DND-41 (cell line): ENCODE measurements at regions not wholly inside any gene's neighbourhood (a gene's known extent, or its start where the extent isn't known, plus 50 kb on each side); places are given as distances from the start of the nearest gene placed in this dataset.

Source experiments
- ATAC-seq: fragments of 200-7000 bp; cut with Tn5 transposase; 3 replicates; pipeline ENCODE4 v1.9.1; 2021; ENCODE audit warnings: low read depth; ENCODE audit not compliant: insufficient read depth
- DNase-seq: peaks from one replicate; pipeline ENCODE4 v3.0.0-alpha.2; 2020
- H2AFZ ChIP-seq: 2 replicates; pipeline ENCODE4 v1.6.0; 2012; ENCODE audit warnings: low read depth, low read length
- H3K27ac ChIP-seq: 2 replicates; pipeline ENCODE4 v1.5.1; 2012; ENCODE audit warnings: low read length, inconsistent platforms
- H3K27me3 ChIP-seq: fragments of 200-600 bp; sonication (generic); 2 replicates; pipeline ENCODE4 v1.6.0; 2012; ENCODE audit warnings: low read length, mild to moderate bottlenecking, inconsistent platforms; ENCODE audit not compliant: insufficient read depth, poor library complexity
- H3K36me3 ChIP-seq: 2 replicates; pipeline ENCODE4 v1.5.1; 2012; ENCODE audit warnings: low read length, inconsistent platforms; ENCODE audit not compliant: insufficient read depth
- H3K4me1 ChIP-seq: 2 replicates; pipeline ENCODE4 v1.5.1; 2012; ENCODE audit warnings: mild to moderate bottlenecking, low read length; ENCODE audit not compliant: insufficient read depth
- H3K4me2 ChIP-seq: 2 replicates; pipeline ENCODE4 v1.6.0; 2012; ENCODE audit warnings: mild to moderate bottlenecking, moderate library complexity, low read length, inconsistent platforms; ENCODE audit not compliant: insufficient read depth
- H3K4me3 ChIP-seq, 2 experiments: fragments of 200-600 bp in 1 of 2; shearing (Covaris generic) in 1 of 2; 2 replicates each; pipeline ENCODE4 v1.5.1; 2012 to 2016; ENCODE audit warnings: inconsistent platforms in 2 of 2, low read length in 2 of 2, mild to moderate bottlenecking in 2 of 2, low read depth in 1 of 2, moderate library complexity in 1 of 2
- H3K79me2 ChIP-seq: 2 replicates; pipeline ENCODE4 v1.6.0; 2012; ENCODE audit warnings: low read length, inconsistent platforms; ENCODE audit not compliant: insufficient read depth
- H3K9ac ChIP-seq: 2 replicates; pipeline ENCODE4 v1.6.0; 2012; ENCODE audit warnings: low read depth, mild to moderate bottlenecking, inconsistent platforms, low read length, moderate library complexity
- H3K9me3 ChIP-seq: 2 replicates; pipeline ENCODE4 v1.5.1; 2012; ENCODE audit warnings: low read length, moderate library complexity, mild to moderate bottlenecking, inconsistent platforms; ENCODE audit not compliant: insufficient read depth, severe bottlenecking
- H4K20me1 ChIP-seq: 2 replicates; pipeline ENCODE4 v1.6.0; 2012; ENCODE audit warnings: low read length; ENCODE audit not compliant: insufficient read depth
- EZH2 ChIP-seq: IDR thresholded peaks from 3 replicates; pipeline ENCODE4 v1.6.1; 2012; ENCODE audit warnings: borderline replicate concordance, low read depth, mild to moderate bottlenecking, moderate library complexity, low read length, inconsistent platforms; ENCODE audit not compliant: severe bottlenecking
- TF ChIP-seq, protein P1 (sequence below): IDR thresholded peaks from 2 replicates; pipeline ENCODE4 v1.5.1; 2012; ENCODE audit warnings: borderline replicate concordance, low read length, moderate library complexity, mild to moderate bottlenecking; ENCODE audit not compliant: poor library complexity, severe bottlenecking; ENCODE audit errors: extremely low read depth

DNA sequence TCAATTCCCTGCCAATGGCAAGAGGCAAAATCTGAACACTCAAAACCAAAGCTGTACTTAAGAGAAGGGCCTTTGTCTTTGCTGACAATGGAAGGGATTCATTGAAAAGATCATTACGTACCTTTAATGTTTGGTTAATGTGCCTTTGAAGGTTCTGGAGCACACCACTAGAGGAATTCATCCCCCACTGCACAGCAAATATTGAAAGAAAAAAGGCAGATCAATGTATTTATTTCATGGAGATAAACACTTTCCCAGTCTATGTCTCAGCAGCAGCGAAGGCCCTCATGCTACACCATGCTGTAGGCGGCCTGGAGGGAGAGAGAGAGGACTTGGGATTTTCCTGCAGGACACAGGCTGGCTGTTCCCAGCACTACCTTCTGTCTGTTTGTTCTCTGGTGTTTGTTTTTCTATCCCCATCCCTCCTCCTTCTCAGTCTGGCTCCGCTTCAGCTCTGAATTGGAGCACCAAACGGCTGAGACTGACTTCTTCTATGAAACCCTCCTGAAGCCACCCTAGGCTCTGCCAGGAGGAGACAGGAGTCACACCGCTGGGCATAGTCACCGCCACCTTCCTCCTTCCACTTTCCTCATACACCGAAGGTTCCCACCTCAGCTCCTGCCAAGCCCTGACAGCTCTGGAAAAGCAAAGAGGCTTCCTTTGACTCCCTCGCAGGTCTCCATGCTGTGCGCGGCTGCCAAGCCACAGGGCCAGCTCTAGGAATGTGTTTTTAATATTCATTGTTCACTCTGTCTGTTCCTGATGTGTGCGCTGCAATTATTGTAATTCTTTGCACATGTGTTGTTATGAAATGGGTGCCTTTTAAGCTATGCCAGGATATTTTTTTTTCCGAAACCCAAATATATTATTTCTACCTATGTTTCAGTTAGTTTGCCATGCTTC, 301.5 kb downstream of the FZD1 start:
- no peak overlapping the region for H3K27ac ChIP-seq
- TF ChIP-seq EZH2: no peak
- TF ChIP-seq, protein P1, sequence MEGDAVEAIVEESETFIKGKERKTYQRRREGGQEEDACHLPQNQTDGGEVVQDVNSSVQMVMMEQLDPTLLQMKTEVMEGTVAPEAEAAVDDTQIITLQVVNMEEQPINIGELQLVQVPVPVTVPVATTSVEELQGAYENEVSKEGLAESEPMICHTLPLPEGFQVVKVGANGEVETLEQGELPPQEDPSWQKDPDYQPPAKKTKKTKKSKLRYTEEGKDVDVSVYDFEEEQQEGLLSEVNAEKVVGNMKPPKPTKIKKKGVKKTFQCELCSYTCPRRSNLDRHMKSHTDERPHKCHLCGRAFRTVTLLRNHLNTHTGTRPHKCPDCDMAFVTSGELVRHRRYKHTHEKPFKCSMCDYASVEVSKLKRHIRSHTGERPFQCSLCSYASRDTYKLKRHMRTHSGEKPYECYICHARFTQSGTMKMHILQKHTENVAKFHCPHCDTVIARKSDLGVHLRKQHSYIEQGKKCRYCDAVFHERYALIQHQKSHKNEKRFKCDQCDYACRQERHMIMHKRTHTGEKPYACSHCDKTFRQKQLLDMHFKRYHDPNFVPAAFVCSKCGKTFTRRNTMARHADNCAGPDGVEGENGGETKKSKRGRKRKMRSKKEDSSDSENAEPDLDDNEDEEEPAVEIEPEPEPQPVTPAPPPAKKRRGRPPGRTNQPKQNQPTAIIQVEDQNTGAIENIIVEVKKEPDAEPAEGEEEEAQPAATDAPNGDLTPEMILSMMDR: no peak
- no peak overlapping the region for H3K9ac ChIP-seq
- H2AFZ ChIP-seq: no peak overlapping the region
- no peak for ATAC-seq
- H3K79me2 ChIP-seq: no peaks in the 10 kb centered on the region
- H3K4me3 ChIP-seq: no peak overlapping the region
- DNase-seq: no peak
- no peak overlapping the region for H3K4me2 ChIP-seq
- H3K9me3 ChIP-seq: no peaks in the 10 kb centered on the region
- H3K4me1 ChIP-seq: no peaks in the 10 kb centered on the region
- no peaks in the 10 kb centered on the region for H3K27me3 ChIP-seq
- no peaks in the 10 kb centered on the region for H3K36me3 ChIP-seq
- no peaks in the 10 kb centered on the region for H4K20me1 ChIP-seq

DNA sequence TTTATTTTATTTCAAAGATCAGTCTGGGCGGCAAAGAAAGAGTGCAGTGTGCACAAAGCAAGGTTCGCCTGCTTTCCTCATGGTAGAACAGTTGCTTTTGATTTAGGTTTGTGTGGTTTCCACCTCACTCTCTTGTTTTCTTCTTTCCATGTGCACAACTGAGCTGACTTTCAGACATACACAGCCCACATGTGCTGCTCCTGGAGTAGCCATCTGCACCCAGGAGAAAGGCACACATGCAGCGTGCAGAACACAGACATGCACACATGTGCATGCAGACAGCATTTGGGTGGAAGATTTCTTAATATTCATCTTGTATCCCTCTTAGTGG, 302.1 kb downstream of the FZD1 start:
- no peak for ATAC-seq
- H2AFZ ChIP-seq: no peak overlapping the region

DNA sequence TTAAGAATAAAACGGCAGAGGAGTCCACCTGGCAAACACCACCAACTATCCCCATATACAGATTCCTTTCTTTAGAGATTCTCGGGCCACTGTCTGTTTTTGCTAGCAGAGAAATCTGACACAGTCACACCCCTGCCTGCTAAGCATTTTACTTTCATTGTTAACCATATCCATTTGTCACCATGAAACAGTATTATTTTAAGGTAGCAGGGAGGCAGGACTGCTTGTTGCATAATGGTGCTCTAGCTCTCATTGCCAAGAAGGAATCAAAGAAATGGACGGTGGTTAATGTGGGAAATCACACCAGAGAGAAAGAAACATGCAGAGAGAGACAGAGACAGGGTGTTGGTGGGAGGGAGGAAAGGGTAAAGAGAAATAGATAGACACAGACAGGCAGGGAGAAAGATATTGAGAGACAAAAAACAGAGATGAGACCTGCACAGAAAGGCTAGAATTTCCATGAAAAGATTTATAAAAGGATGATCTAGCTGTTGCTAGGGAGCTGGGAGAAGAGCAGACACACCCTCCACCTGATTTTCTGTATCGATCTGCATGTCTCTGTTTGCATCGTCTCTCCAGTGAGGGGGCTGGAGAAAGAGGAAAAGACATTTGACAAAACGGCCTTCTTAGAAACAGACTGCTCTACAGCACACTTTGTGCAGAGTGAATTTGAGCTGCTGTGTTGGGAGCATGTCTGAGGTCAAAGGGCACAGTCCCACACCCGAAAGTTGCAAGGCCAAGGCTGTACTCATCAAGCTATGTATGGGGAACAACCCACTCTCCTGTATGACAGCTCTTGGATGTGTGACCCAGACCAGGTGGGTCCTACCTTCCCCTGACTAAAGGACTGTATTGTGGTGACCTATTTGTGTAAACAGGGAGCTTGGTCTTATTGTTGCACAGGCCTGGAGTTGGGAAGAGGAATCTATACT, 303.1 kb downstream of the FZD1 start:
- Histone ChIP-seq H3K79me2 (no peaks in the 10 kb centered on the region), H3K27ac (no peak overlapping the region), H4K20me1 (no peaks in the 10 kb centered on the region), H3K27me3 (no peaks in the 10 kb centered on the region), H3K9ac (no peak overlapping the region), H2AFZ (no peak overlapping the region), H3K9me3 (no peaks in the 10 kb centered on the region), H3K4me2 (no peak overlapping the region), H3K4me1 (no peaks in the 10 kb centered on the region), H3K36me3 (no peaks in the 10 kb centered on the region), H3K4me3 (no peak overlapping the region)
- ATAC-seq (no peak), DNase-seq (no peak)
- TF ChIP-seq, protein P1: no peak
- no peak for TF ChIP-seq EZH2

More for the DNA sequence above, 302.1 kb downstream of the FZD1 start:
- Histone ChIP-seq H3K4me1 (no peaks in the 10 kb centered on the region), H3K4me2 (no peak overlapping the region), H3K36me3 (no peaks in the 10 kb centered on the region), H3K4me3 (no peak overlapping the region), H3K27me3 (no peaks in the 10 kb centered on the region), H3K9ac (no peak overlapping the region), H3K9me3 (no peaks in the 10 kb centered on the region), H3K27ac (no peak overlapping the region), H3K79me2 (no peaks in the 10 kb centered on the region), H4K20me1 (no peaks in the 10 kb centered on the region)
- TF ChIP-seq, protein P1: no peak
- no peak for TF ChIP-seq EZH2
- no peak for DNase-seq
